ENCODE measurements at regions not wholly inside any gene's neighbourhood (a gene's known extent, or its start where the extent isn't known, plus 50 kb on each side); places are given as distances from the start of the nearest gene placed in this dataset.

DNA sequence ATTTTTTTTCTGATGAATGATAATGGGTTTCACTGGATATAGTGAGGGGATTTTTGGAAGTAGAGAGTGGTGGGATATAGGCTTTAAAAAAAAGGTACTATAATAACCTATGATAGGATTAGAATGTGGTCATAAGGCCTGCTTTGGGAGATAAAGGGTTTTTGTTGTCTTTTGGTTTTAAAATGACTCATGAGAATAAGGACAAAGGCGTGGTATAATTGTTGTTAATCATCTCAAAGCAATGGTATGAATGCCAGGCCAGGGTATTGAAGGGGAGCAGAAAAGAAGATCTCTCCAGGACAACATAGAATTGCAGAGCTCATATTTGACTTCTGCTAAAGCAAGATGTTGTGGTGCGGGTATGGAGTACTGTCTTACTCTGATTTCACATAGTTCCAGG, 579.4 kb downstream of the JRKL start:
- peaks cover 4% of the 10 kb centered on the region; the same call in 1 of the 2 replicates for H3K9me2 ChIP-seq (ENCODE audit: insufficient read depth)
- no peaks in the 10 kb centered on the region for H3K4me1 ChIP-seq (ENCODE audit: insufficient read depth)
- H3K27me3 ChIP-seq (ENCODE audit: insufficient read depth): no peaks in the 10 kb centered on the region
- Mint-ChIP-seq H3K27ac (no peak overlapping the region; the same call in 1 of the 2 replicates), H3K4me3 (no peak overlapping the region), H3K36me3 (ENCODE audit: low read depth) (no peaks in the 10 kb centered on the region), H3K9me3 (no peaks in the 10 kb centered on the region), H3K4me1 (no peaks in the 10 kb centered on the region), H3K27me3 (ENCODE audit: insufficient read depth, low read depth, poor library complexity) (no peaks in the 10 kb centered on the region)
- H3K4me2 ChIP-seq: no peak overlapping the region
- no peak overlapping the region; the same call in 1 of the 2 replicates for H2AFZ ChIP-seq
- TF ChIP-seq JUNB (IDR thresholded peaks at IDR 0.05; ENCODE audit: unreplicated experiment) (no peak), CREB1 (CRISPR knock-in tag; IDR thresholded peaks at IDR 0.05; ENCODE audit: low read depth) (no peak)
- TF ChIP-seq, protein P1, sequence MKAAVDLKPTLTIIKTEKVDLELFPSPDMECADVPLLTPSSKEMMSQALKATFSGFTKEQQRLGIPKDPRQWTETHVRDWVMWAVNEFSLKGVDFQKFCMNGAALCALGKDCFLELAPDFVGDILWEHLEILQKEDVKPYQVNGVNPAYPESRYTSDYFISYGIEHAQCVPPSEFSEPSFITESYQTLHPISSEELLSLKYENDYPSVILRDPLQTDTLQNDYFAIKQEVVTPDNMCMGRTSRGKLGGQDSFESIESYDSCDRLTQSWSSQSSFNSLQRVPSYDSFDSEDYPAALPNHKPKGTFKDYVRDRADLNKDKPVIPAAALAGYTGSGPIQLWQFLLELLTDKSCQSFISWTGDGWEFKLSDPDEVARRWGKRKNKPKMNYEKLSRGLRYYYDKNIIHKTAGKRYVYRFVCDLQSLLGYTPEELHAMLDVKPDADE (IDR thresholded peaks at IDR 0.05): no peak
- no peak overlapping the region for H3K27ac ChIP-seq (ENCODE audit: low read depth)
- DNase-seq (ENCODE audit: low spot score): no peak
- no peaks in the 10 kb centered on the region for H4K20me1 ChIP-seq (replicated peaks; ENCODE audit: insufficient read depth)
- no peaks in the 10 kb centered on the region for H3K36me3 ChIP-seq (ENCODE audit: insufficient read depth)
- no peak overlapping the region for H3K4me3 ChIP-seq
- H3K79me2 ChIP-seq (replicated peaks; ENCODE audit: insufficient read depth): no peaks in the 10 kb centered on the region
- ATAC-seq: no peak
- no peaks in the 10 kb centered on the region for H3F3A ChIP-seq (replicated peaks; ENCODE audit: low read depth)

DNA sequence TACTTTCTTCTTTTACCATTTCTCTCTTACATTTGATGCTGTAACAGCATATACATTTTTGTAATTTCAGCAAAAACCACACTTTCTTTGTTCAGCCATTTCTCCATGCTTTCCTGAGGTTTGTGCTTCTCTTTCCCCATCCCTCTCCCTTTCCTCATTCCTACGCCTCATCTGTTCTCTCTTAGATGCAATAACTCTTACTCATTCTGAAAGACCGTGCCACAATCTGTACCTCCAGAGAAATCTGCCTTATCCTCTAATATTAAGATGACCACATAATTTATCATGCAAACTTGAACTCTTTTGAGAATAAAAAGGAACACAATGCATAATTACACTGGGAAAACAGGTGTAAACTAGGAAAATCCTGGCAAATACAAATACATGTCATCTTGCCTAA, 588.9 kb downstream of the JRKL start:
- Histone ChIP-seq H3K4me1 (ENCODE audit: insufficient read depth) (no peaks in the 10 kb centered on the region), H3K27ac (ENCODE audit: low read depth) (no peak overlapping the region), H3K79me2 (replicated peaks; ENCODE audit: insufficient read depth) (no peaks in the 10 kb centered on the region), H3K4me2 (no peak overlapping the region), H3K36me3 (ENCODE audit: insufficient read depth) (no peaks in the 10 kb centered on the region), H2AFZ (no peak overlapping the region), H3K27me3 (ENCODE audit: insufficient read depth) (no peaks in the 10 kb centered on the region), H4K20me1 (replicated peaks; ENCODE audit: insufficient read depth) (no peaks in the 10 kb centered on the region), H3F3A (replicated peaks; ENCODE audit: low read depth) (no peaks in the 10 kb centered on the region), H3K4me3 (no peak overlapping the region), H3K9me2 (ENCODE audit: insufficient read depth) (no peaks in the 10 kb centered on the region)
- H3K27me3 Mint-ChIP-seq (ENCODE audit: insufficient read depth, low read depth, poor library complexity): no peaks in the 10 kb centered on the region
- no peaks in the 10 kb centered on the region for H3K4me1 Mint-ChIP-seq
- no peak overlapping the region for H3K4me3 Mint-ChIP-seq
- H3K9me3 Mint-ChIP-seq: no peaks in the 10 kb centered on the region
- no peaks in the 10 kb centered on the region for H3K36me3 Mint-ChIP-seq (ENCODE audit: low read depth)
- ATAC-seq (no peak), DNase-seq (ENCODE audit: low spot score) (no peak)
- no peak overlapping the region for H3K27ac Mint-ChIP-seq
- TF ChIP-seq CREB1 (CRISPR knock-in tag; IDR thresholded peaks at IDR 0.05; ENCODE audit: low read depth) (no peak), NANOG (IDR thresholded peaks at IDR 0.05; ENCODE audit: borderline replicate concordance) (no peak), EZH2phosphoT487 (IDR thresholded peaks at IDR 0.05; ENCODE audit: unreplicated experiment) (no peak), ZNF114 (CRISPR knock-in tag; IDR thresholded peaks at IDR 0.05) (no peak), STAT1 (IDR thresholded peaks at IDR 0.05; ENCODE audit: unreplicated experiment) (no peak), JUNB (IDR thresholded peaks at IDR 0.05; ENCODE audit: unreplicated experiment) (no peak), POLR2AphosphoS5 (IDR thresholded peaks at IDR 0.05; ENCODE audit: low read depth) (no peak), ZNF331 (CRISPR knock-in tag; IDR thresholded peaks at IDR 0.05; ENCODE audit: low read depth) (no peak)
- TF ChIP-seq, protein P1 (IDR thresholded peaks at IDR 0.05): no peak
- TF ChIP-seq, protein P2, sequence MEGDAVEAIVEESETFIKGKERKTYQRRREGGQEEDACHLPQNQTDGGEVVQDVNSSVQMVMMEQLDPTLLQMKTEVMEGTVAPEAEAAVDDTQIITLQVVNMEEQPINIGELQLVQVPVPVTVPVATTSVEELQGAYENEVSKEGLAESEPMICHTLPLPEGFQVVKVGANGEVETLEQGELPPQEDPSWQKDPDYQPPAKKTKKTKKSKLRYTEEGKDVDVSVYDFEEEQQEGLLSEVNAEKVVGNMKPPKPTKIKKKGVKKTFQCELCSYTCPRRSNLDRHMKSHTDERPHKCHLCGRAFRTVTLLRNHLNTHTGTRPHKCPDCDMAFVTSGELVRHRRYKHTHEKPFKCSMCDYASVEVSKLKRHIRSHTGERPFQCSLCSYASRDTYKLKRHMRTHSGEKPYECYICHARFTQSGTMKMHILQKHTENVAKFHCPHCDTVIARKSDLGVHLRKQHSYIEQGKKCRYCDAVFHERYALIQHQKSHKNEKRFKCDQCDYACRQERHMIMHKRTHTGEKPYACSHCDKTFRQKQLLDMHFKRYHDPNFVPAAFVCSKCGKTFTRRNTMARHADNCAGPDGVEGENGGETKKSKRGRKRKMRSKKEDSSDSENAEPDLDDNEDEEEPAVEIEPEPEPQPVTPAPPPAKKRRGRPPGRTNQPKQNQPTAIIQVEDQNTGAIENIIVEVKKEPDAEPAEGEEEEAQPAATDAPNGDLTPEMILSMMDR (conservative IDR thresholded peaks at IDR 0.05; ENCODE audit: low read depth in 2 of 2): no peak
- TF ChIP-seq, protein P3, sequence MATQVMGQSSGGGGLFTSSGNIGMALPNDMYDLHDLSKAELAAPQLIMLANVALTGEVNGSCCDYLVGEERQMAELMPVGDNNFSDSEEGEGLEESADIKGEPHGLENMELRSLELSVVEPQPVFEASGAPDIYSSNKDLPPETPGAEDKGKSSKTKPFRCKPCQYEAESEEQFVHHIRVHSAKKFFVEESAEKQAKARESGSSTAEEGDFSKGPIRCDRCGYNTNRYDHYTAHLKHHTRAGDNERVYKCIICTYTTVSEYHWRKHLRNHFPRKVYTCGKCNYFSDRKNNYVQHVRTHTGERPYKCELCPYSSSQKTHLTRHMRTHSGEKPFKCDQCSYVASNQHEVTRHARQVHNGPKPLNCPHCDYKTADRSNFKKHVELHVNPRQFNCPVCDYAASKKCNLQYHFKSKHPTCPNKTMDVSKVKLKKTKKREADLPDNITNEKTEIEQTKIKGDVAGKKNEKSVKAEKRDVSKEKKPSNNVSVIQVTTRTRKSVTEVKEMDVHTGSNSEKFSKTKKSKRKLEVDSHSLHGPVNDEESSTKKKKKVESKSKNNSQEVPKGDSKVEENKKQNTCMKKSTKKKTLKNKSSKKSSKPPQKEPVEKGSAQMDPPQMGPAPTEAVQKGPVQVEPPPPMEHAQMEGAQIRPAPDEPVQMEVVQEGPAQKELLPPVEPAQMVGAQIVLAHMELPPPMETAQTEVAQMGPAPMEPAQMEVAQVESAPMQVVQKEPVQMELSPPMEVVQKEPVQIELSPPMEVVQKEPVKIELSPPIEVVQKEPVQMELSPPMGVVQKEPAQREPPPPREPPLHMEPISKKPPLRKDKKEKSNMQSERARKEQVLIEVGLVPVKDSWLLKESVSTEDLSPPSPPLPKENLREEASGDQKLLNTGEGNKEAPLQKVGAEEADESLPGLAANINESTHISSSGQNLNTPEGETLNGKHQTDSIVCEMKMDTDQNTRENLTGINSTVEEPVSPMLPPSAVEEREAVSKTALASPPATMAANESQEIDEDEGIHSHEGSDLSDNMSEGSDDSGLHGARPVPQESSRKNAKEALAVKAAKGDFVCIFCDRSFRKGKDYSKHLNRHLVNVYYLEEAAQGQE (IDR thresholded peaks at IDR 0.05; ENCODE audit: unreplicated experiment): no peak

All from GM23338 (cell line).